Fibroblast of lung (primary cell): ENCODE measurements at regions not wholly inside any gene's neighbourhood (a gene's known extent, or its start where the extent isn't known, plus 50 kb on each side); places are given as distances from the start of the nearest gene placed in this dataset.

Source experiments
- DNase-seq, 2 donors: peaks; one replicate each; pipeline versions ENCODE4 v3.0.0 to v3.0.0-alpha.2; 2010; ENCODE audit warnings: low read depth in 2 of 2
- H2AFZ ChIP-seq: 2 replicates; pipeline ENCODE4 v1.5.1; 2012; ENCODE audit warnings: low read length, control low read depth, inconsistent platforms
- H3K27ac ChIP-seq: 2 replicates; pipeline ENCODE4 v1.5.1; 2011; ENCODE audit warnings: low read length, control low read depth; ENCODE audit not compliant: insufficient read depth
- H3K27me3 ChIP-seq: 2 replicates; pipeline ENCODE4 v1.5.1; 2011; ENCODE audit warnings: mild to moderate bottlenecking, low read length; ENCODE audit not compliant: control insufficient read depth, insufficient read depth
- H3K36me3 ChIP-seq: 2 replicates; pipeline ENCODE4 v1.5.1; 2011; ENCODE audit warnings: low read length; ENCODE audit not compliant: control insufficient read depth, insufficient read depth
- H3K4me1 ChIP-seq: 2 replicates; pipeline ENCODE4 v1.5.1; 2011; ENCODE audit warnings: low read length; ENCODE audit not compliant: control insufficient read depth, insufficient read depth; ENCODE audit errors: extremely low read depth
- H3K4me2 ChIP-seq: 2 replicates; pipeline ENCODE4 v1.5.1; 2011; ENCODE audit warnings: low read length, control low read depth; ENCODE audit not compliant: insufficient read depth; ENCODE audit errors: extremely low read depth
- H3K4me3 ChIP-seq, 4 experiments: fragments of 200-600 bp in 1 of 4; sonication (generic) in 1 of 4; replicated peaks in 1 of 4; 2 replicates each; pipeline ENCODE4 v1.5.1; 2011 to 2016; ENCODE audit warnings: low read length in 4 of 4, low read depth in 3 of 4, mild to moderate bottlenecking in 3 of 4, control low read depth in 2 of 4, inconsistent platforms in 1 of 4, mixed read lengths in 1 of 4; ENCODE audit not compliant: insufficient read depth in 1 of 4; ENCODE audit errors: control extremely low read depth in 1 of 4
- H3K79me2 ChIP-seq: 2 replicates; pipeline ENCODE4 v1.5.1; 2012; ENCODE audit warnings: mild to moderate bottlenecking, low read length, inconsistent platforms; ENCODE audit not compliant: control insufficient read depth, insufficient read depth
- H3K9ac ChIP-seq: 2 replicates; pipeline ENCODE4 v1.5.1; 2011; ENCODE audit warnings: mild to moderate bottlenecking, low read length, control low read depth; ENCODE audit not compliant: insufficient read depth
- H3K9me3 ChIP-seq: 2 replicates; pipeline ENCODE4 v1.5.1; 2012; ENCODE audit warnings: low read depth, low read length; ENCODE audit not compliant: control insufficient read depth, insufficient read depth
- H4K20me1 ChIP-seq: 2 replicates; pipeline ENCODE4 v1.5.1; 2011; ENCODE audit warnings: low read length; ENCODE audit not compliant: control insufficient read depth, insufficient read depth; ENCODE audit errors: extremely low read depth
- EZH2 ChIP-seq: IDR thresholded peaks from 2 replicates; pipeline ENCODE4 v1.5.1; 2012; ENCODE audit warnings: low read length, control low read depth, mild to moderate bottlenecking; ENCODE audit errors: missing control alignments
- TF ChIP-seq, protein P1 (sequence below), 2 donors: IDR thresholded peaks in 1 of 2; conservative IDR thresholded peaks in 1 of 2; 1 replicate in 1 of 2; 2 replicates in 1 of 2; pipeline ENCODE4 v1.5.1; 2011 to 2012; ENCODE audit warnings: low read length in 2 of 2, control low read depth in 1 of 2, inconsistent platforms in 1 of 2, low read depth in 1 of 2, mild to moderate bottlenecking in 1 of 2

DNA sequence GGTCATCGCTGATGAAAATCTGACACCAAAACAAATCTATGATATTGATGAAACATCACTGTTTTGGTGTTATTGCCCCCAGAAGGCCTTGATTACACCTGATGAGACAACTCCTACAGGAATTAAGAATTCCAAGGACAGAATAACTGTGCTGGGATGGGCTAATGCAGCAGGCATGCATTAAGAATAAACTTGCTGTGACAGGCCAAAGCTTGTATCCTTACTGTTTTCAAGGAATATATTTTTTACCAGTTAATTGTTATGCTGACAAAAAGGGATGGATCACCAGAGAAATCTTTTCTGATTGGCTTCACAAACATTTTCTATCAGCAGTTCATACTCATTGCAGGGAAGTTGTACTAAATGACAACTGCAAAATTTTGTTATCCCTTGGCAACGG lies 278.2 kb downstream of the IKZF2 start:
- no peak overlapping the region for H3K9ac ChIP-seq
- TF ChIP-seq, protein P1, sequence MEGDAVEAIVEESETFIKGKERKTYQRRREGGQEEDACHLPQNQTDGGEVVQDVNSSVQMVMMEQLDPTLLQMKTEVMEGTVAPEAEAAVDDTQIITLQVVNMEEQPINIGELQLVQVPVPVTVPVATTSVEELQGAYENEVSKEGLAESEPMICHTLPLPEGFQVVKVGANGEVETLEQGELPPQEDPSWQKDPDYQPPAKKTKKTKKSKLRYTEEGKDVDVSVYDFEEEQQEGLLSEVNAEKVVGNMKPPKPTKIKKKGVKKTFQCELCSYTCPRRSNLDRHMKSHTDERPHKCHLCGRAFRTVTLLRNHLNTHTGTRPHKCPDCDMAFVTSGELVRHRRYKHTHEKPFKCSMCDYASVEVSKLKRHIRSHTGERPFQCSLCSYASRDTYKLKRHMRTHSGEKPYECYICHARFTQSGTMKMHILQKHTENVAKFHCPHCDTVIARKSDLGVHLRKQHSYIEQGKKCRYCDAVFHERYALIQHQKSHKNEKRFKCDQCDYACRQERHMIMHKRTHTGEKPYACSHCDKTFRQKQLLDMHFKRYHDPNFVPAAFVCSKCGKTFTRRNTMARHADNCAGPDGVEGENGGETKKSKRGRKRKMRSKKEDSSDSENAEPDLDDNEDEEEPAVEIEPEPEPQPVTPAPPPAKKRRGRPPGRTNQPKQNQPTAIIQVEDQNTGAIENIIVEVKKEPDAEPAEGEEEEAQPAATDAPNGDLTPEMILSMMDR (conservative IDR thresholded peaks at IDR 0.05 in 1 of 2, IDR thresholded peaks at IDR 0.05 in 1 of 2; ENCODE audit: low read depth in 1 of 2, low read length in 2 of 2) = no peak
- no peak for TF ChIP-seq EZH2
- no peak overlapping the region for H3K4me2 ChIP-seq
- H3K9me3 ChIP-seq = no peaks in the 10 kb centered on the region
- no peak overlapping the region for H2AFZ ChIP-seq
- H3K27ac ChIP-seq = no peak overlapping the region
- H3K4me1 ChIP-seq = no peaks in the 10 kb centered on the region
- H4K20me1 ChIP-seq = no peaks in the 10 kb centered on the region
- no peak for DNase-seq
- no peaks in the 10 kb centered on the region for H3K27me3 ChIP-seq
- no peaks in the 10 kb centered on the region for H3K79me2 ChIP-seq
- no peak overlapping the region for H3K4me3 ChIP-seq
- H3K36me3 ChIP-seq = no peaks in the 10 kb centered on the region

DNA sequence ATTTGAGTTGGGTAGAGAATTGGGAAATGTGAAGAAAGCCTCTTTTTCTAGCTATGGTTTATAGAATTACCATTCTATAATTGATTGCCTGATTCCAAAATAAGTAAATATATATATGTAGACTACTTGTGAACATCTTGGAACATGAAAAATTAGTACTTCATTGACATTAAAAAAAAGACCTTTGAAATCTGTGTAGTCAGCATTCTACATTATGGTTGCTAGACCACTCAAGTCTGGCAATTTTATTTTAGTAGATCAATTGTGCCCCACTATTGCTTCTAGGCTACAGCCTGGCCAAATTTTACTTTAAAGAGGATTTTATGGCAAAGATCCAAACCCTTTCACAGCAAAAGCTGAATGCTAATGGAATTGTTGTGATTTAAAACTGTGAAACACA lies 279.8 kb downstream of the IKZF2 start:
- H3K4me1 ChIP-seq = no peaks in the 10 kb centered on the region
- H3K79me2 ChIP-seq = no peaks in the 10 kb centered on the region
- DNase-seq = no peak
- no peak overlapping the region for H3K9ac ChIP-seq
- no peaks in the 10 kb centered on the region for H3K36me3 ChIP-seq
- no peak for TF ChIP-seq EZH2
- TF ChIP-seq, protein P1 (conservative IDR thresholded peaks at IDR 0.05 in 1 of 2, IDR thresholded peaks at IDR 0.05 in 1 of 2; ENCODE audit: low read depth in 1 of 2, low read length in 2 of 2) = no peak
- H3K27ac ChIP-seq = no peak overlapping the region
- no peaks in the 10 kb centered on the region for H3K9me3 ChIP-seq
- H3K27me3 ChIP-seq = no peaks in the 10 kb centered on the region
- H3K4me2 ChIP-seq = no peak overlapping the region
- H3K4me3 ChIP-seq = no peak overlapping the region
- H2AFZ ChIP-seq = no peak overlapping the region
- H4K20me1 ChIP-seq = no peaks in the 10 kb centered on the region

DNA sequence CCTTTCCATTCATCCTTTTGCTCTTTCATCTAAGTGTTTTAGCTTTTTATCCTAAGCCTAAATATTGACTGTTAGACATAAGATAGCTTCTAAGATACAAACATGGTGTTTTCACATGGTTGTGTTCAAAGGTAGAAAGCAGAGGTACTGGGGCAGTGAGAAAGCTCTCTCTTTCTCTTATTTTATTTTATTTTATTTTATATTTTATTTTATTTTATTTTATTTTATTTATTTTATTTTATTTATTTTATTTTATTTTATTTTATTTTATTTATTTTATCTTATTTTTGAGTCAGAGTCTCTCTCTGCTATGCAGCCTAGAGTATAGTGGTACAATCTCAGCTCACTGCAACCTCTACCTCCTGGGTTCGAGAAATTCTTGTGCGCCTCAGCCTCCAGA lies 287.2 kb downstream of the IKZF2 start:
- no peak overlapping the region for H3K4me3 ChIP-seq
- no peak overlapping the region for H3K27ac ChIP-seq
- no peak overlapping the region for H3K4me2 ChIP-seq
- no peaks in the 10 kb centered on the region for H4K20me1 ChIP-seq
- H3K36me3 ChIP-seq = no peaks in the 10 kb centered on the region
- H3K79me2 ChIP-seq = no peaks in the 10 kb centered on the region
- no peak for TF ChIP-seq EZH2
- TF ChIP-seq, protein P1 (conservative IDR thresholded peaks at IDR 0.05 in 1 of 2, IDR thresholded peaks at IDR 0.05 in 1 of 2; ENCODE audit: low read depth in 1 of 2, low read length in 2 of 2) = no peak
- DNase-seq = no peak
- H2AFZ ChIP-seq = no peak overlapping the region
- H3K27me3 ChIP-seq = no peaks in the 10 kb centered on the region
- H3K9me3 ChIP-seq = no peaks in the 10 kb centered on the region
- no peaks in the 10 kb centered on the region for H3K4me1 ChIP-seq
- no peak overlapping the region for H3K9ac ChIP-seq
